Gastrocnemius medialis (tissue), 4 donors: ENCODE measurements at regions not wholly inside any gene's neighbourhood (a gene's known extent, or its start where the extent isn't known, plus 50 kb on each side); places are given as distances from the start of the nearest gene placed in this dataset.

ENCODE experiments used
- POLR2A ChIP-seq, 2 donors: fragments of 450-650 bp; IDR thresholded peaks; one replicate each; pipeline ENCODE4 v1.6.1; 2017; ENCODE audit warnings: antibody characterized with exemption in 2 of 2, mild to moderate bottlenecking in 2 of 2, moderate library complexity in 2 of 2
- TF ChIP-seq, protein P1 (sequence below), 5 experiments: fragments of 450-650 bp in 3 of 5; fragments of 200-600 bp in 2 of 5; sonication (generic) in 2 of 5; IDR thresholded peaks in 4 of 5; conservative IDR thresholded peaks in 1 of 5; 1 replicate in 4 of 5; 2 replicates in 1 of 5; pipeline ENCODE4 v1.5.1; 2016 to 2019; ENCODE audit warnings: antibody characterized with exemption in 5 of 5, mild to moderate bottlenecking in 3 of 5, moderate library complexity in 3 of 5

DNA sequence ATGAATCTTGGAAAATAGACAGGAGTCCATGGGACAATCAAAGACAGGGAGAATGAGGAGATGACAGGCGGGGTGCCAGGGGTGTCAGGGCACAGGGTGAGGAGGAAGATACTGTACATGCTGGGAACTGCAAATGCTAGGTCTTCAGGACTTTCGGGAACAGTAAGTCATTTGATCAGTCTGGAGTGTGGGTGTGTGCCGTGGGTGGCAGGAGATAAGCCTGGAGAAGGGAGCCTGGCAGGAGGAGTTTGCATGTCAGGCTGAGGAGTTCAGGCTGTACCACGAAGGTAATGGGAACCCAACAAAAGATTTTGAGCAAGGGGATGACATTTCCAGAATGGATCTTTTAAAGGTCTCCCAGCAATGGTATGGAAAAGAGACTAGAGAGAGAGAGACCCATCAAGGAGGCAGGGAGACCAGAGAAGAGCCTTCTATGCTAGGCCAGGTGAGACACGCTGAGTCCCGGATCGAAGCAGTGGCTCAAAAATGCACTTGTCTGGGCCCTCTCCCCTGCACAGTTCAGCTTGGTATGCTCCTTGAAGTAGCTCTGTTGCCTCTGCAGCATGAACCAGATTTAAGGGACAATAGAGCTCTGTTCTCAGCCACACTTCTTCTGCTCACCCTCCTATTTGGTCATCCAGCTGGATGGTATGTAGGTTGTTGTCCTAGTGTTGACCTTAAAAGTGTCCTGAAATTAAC is 77.0 kb upstream of the FER start:
- TF ChIP-seq POLR2A (IDR thresholded peaks at IDR 0.05) = no peak
- TF ChIP-seq, protein P1, sequence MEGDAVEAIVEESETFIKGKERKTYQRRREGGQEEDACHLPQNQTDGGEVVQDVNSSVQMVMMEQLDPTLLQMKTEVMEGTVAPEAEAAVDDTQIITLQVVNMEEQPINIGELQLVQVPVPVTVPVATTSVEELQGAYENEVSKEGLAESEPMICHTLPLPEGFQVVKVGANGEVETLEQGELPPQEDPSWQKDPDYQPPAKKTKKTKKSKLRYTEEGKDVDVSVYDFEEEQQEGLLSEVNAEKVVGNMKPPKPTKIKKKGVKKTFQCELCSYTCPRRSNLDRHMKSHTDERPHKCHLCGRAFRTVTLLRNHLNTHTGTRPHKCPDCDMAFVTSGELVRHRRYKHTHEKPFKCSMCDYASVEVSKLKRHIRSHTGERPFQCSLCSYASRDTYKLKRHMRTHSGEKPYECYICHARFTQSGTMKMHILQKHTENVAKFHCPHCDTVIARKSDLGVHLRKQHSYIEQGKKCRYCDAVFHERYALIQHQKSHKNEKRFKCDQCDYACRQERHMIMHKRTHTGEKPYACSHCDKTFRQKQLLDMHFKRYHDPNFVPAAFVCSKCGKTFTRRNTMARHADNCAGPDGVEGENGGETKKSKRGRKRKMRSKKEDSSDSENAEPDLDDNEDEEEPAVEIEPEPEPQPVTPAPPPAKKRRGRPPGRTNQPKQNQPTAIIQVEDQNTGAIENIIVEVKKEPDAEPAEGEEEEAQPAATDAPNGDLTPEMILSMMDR (IDR thresholded peaks at IDR 0.05 in 4 of 5, conservative IDR thresholded peaks at IDR 0.05 in 1 of 5) = no peak
